GM12878 (cell line): ENCODE measurements at regions not wholly inside any gene's neighbourhood (a gene's known extent, or its start where the extent isn't known, plus 50 kb on each side); places are given as distances from the start of the nearest gene placed in this dataset.

ENCODE experiments used
- FOXM1 ChIP-seq: IDR thresholded peaks from 2 replicates; pipeline ENCODE4 v1.6.1; 2012; ENCODE audit warnings: low read depth, mild to moderate bottlenecking, inconsistent platforms, low read length, moderate library complexity
- HDAC6 ChIP-seq: fragments of 200-600 bp; sonication (generic); IDR thresholded peaks from one replicate; pipeline ENCODE4 v1.8.0; 2017; ENCODE audit warnings: antibody characterized with exemption; ENCODE audit not compliant: unreplicated experiment
- NFYB ChIP-seq: IDR thresholded peaks from 2 replicates; pipeline ENCODE4 v1.6.1; 2011; ENCODE audit warnings: low read depth, mild to moderate bottlenecking, low read length, improper control_type of control experiment, moderate library complexity; ENCODE audit not compliant: insufficient read depth
- POLR2AphosphoS5 ChIP-seq: IDR thresholded peaks from 2 replicates; pipeline ENCODE4 v1.6.1; 2011; ENCODE audit warnings: mild to moderate bottlenecking, low read length, inconsistent platforms
- POU2F2 ChIP-seq: IDR thresholded peaks from 3 replicates; pipeline ENCODE4 v1.6.1; 2011; ENCODE audit warnings: low read depth, mild to moderate bottlenecking, low read length, borderline replicate concordance
- RFX5 ChIP-seq: IDR thresholded peaks from 2 replicates; pipeline ENCODE4 v1.6.1; 2011; ENCODE audit warnings: low read depth, low read length, improper control_type of control experiment
- SIX5 ChIP-seq: IDR thresholded peaks from 2 replicates; pipeline ENCODE4 v1.6.1; 2011; ENCODE audit warnings: mild to moderate bottlenecking, low read depth, low read length, moderate library complexity; ENCODE audit not compliant: severe bottlenecking
- TCF3 ChIP-seq: IDR thresholded peaks from 2 replicates; pipeline ENCODE4 v1.6.1; 2012; ENCODE audit warnings: low read depth, mild to moderate bottlenecking, low read length, borderline replicate concordance; ENCODE audit not compliant: insufficient read depth
- TCF7 ChIP-seq: IDR thresholded peaks from 2 replicates; pipeline ENCODE4 v1.6.1; 2014; ENCODE audit warnings: antibody characterized with exemption, borderline replicate concordance
- ZBED1 ChIP-seq: IDR thresholded peaks from 2 replicates; pipeline ENCODE4 v1.6.1; 2016; ENCODE audit warnings: borderline replicate concordance
- ZNF207 ChIP-seq: fragments of 450-650 bp; IDR thresholded peaks from 2 replicates; pipeline ENCODE4 v1.6.1; 2014; ENCODE audit warnings: antibody characterized with exemption, mild to moderate bottlenecking, borderline replicate concordance
- TF ChIP-seq, protein P1 (sequence below): IDR thresholded peaks from 2 replicates; pipeline ENCODE4 v1.6.1; 2012; ENCODE audit warnings: improper control_type of control experiment, low read depth, low read length; ENCODE audit not compliant: insufficient replicate concordance
- TF ChIP-seq, protein P2 (sequence below): fragments of 450-650 bp; IDR thresholded peaks from 2 replicates; pipeline ENCODE4 v1.6.1; 2014; ENCODE audit warnings: mild to moderate bottlenecking
- TF ChIP-seq, protein P3 (sequence below): fragments of 450-650 bp; IDR thresholded peaks from 2 replicates; pipeline ENCODE4 v1.6.1; 2017; ENCODE audit warnings: mild to moderate bottlenecking, moderate library complexity

DNA sequence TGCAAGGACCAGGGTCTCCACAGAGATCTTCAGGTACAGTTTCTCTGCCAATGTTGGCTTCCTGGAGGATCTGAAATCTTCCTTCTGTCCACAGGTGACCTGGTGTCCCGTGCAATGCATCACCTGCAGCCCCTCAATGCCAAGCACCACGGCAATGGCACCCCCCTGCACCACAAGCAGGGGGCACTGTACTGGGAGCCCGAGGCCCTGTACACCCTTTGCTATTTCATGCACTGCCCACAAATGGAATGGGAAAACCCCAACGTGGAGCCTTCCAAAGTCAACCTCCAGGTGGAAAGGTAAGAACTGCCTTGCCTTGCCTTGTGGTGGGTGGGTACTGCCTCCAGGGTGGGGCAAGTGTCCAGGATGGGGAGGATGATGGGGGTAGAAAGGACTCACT, 141.8 kb upstream of the PWP1 start (continued):
- TF ChIP-seq, protein P1, sequence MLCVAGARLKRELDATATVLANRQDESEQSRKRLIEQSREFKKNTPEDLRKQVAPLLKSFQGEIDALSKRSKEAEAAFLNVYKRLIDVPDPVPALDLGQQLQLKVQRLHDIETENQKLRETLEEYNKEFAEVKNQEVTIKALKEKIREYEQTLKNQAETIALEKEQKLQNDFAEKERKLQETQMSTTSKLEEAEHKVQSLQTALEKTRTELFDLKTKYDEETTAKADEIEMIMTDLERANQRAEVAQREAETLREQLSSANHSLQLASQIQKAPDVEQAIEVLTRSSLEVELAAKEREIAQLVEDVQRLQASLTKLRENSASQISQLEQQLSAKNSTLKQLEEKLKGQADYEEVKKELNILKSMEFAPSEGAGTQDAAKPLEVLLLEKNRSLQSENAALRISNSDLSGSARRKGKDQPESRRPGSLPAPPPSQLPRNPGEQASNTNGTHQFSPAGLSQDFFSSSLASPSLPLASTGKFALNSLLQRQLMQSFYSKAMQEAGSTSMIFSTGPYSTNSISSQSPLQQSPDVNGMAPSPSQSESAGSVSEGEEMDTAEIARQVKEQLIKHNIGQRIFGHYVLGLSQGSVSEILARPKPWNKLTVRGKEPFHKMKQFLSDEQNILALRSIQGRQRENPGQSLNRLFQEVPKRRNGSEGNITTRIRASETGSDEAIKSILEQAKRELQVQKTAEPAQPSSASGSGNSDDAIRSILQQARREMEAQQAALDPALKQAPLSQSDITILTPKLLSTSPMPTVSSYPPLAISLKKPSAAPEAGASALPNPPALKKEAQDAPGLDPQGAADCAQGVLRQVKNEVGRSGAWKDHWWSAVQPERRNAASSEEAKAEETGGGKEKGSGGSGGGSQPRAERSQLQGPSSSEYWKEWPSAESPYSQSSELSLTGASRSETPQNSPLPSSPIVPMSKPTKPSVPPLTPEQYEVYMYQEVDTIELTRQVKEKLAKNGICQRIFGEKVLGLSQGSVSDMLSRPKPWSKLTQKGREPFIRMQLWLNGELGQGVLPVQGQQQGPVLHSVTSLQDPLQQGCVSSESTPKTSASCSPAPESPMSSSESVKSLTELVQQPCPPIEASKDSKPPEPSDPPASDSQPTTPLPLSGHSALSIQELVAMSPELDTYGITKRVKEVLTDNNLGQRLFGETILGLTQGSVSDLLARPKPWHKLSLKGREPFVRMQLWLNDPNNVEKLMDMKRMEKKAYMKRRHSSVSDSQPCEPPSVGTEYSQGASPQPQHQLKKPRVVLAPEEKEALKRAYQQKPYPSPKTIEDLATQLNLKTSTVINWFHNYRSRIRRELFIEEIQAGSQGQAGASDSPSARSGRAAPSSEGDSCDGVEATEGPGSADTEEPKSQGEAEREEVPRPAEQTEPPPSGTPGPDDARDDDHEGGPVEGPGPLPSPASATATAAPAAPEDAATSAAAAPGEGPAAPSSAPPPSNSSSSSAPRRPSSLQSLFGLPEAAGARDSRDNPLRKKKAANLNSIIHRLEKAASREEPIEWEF, result no peak
- TF ChIP-seq TCF7 (no peak), NFYB (no peak), POLR2AphosphoS5 (no peak), HDAC6 (no peak), ZBED1 (no peak), POU2F2 (no peak), FOXM1 (no peak), SIX5 (no peak), TCF3 (no peak), RFX5 (no peak), ZNF207 (no peak)
- TF ChIP-seq, protein P2, sequence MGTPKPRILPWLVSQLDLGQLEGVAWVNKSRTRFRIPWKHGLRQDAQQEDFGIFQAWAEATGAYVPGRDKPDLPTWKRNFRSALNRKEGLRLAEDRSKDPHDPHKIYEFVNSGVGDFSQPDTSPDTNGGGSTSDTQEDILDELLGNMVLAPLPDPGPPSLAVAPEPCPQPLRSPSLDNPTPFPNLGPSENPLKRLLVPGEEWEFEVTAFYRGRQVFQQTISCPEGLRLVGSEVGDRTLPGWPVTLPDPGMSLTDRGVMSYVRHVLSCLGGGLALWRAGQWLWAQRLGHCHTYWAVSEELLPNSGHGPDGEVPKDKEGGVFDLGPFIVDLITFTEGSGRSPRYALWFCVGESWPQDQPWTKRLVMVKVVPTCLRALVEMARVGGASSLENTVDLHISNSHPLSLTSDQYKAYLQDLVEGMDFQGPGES, result no peak
- TF ChIP-seq, protein P3, sequence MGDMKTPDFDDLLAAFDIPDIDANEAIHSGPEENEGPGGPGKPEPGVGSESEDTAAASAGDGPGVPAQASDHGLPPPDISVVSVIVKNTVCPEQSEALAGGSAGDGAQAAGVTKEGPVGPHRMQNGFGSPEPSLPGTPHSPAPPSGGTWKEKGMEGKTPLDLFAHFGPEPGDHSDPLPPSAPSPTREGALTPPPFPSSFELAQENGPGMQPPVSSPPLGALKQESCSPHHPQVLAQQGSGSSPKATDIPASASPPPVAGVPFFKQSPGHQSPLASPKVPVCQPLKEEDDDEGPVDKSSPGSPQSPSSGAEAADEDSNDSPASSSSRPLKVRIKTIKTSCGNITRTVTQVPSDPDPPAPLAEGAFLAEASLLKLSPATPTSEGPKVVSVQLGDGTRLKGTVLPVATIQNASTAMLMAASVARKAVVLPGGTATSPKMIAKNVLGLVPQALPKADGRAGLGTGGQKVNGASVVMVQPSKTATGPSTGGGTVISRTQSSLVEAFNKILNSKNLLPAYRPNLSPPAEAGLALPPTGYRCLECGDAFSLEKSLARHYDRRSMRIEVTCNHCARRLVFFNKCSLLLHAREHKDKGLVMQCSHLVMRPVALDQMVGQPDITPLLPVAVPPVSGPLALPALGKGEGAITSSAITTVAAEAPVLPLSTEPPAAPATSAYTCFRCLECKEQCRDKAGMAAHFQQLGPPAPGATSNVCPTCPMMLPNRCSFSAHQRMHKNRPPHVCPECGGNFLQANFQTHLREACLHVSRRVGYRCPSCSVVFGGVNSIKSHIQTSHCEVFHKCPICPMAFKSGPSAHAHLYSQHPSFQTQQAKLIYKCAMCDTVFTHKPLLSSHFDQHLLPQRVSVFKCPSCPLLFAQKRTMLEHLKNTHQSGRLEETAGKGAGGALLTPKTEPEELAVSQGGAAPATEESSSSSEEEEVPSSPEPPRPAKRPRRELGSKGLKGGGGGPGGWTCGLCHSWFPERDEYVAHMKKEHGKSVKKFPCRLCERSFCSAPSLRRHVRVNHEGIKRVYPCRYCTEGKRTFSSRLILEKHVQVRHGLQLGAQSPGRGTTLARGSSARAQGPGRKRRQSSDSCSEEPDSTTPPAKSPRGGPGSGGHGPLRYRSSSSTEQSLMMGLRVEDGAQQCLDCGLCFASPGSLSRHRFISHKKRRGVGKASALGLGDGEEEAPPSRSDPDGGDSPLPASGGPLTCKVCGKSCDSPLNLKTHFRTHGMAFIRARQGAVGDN, result no peak
